COLO668 (cell line): ENCODE measurements at regions not wholly inside any gene's neighbourhood (a gene's known extent, or its start where the extent isn't known, plus 50 kb on each side); places are given as distances from the start of the nearest gene placed in this dataset.
"Not testable (repeated sequence)": the region's sequence is repeated elsewhere in the genome, so short reads cannot be mapped to it uniquely, and the experiment has no call there.

ENCODE experiments used
- DNase-seq: peaks from one replicate; lab custom pipeline; 2025; ENCODE audit not compliant: unreplicated experiment; lab: John Stamatoyannopoulos, UW

- DNase-seq = not testable (repeated sequence)
These were observed 871.4 kb upstream of the DEFB115 start for GRCh38 chr20:30386099-30386498.

- not testable (repeated sequence) for DNase-seq
These were observed 869.6 kb upstream of the DEFB115 start for GRCh38 chr20:30387823-30388222.

- DNase-seq = not testable (repeated sequence)
These were observed 863.9 kb upstream of the DEFB115 start for GRCh38 chr20:30393523-30393922.

GRCh38 chr20:30397111-30397510, 860.4 kb upstream of the DEFB115 start:
- DNase-seq = not testable (repeated sequence)

GRCh38 chr20:30405061-30405460, 852.4 kb upstream of the DEFB115 start:
- not testable (repeated sequence) for DNase-seq

GRCh38 chr20:30405585-30405984, 851.9 kb upstream of the DEFB115 start:
- DNase-seq = not testable (repeated sequence)

GRCh38 chr20:30406370-30406769, 851.1 kb upstream of the DEFB115 start:
- DNase-seq = not testable (repeated sequence)

- DNase-seq = no peak
These were observed 844.5 kb upstream of the DEFB115 start for GRCh38 chr20:30412972-30413371.

GRCh38 chr20:30417387-30417786, 840.1 kb upstream of the DEFB115 start:
- not testable (repeated sequence) for DNase-seq

GRCh38 chr20:30418378-30418777, 839.1 kb upstream of the DEFB115 start:
- not testable (repeated sequence) for DNase-seq

GRCh38 chr20:30419466-30419865, 838.0 kb upstream of the DEFB115 start:
- no peak for DNase-seq

- not testable (repeated sequence) for DNase-seq
These were observed 837.5 kb upstream of the DEFB115 start for GRCh38 chr20:30419871-30420420.
